ENCODE measurements at regions not wholly inside any gene's neighbourhood (a gene's known extent, or its start where the extent isn't known, plus 50 kb on each side); places are given as distances from the start of the nearest gene placed in this dataset.

DNA sequence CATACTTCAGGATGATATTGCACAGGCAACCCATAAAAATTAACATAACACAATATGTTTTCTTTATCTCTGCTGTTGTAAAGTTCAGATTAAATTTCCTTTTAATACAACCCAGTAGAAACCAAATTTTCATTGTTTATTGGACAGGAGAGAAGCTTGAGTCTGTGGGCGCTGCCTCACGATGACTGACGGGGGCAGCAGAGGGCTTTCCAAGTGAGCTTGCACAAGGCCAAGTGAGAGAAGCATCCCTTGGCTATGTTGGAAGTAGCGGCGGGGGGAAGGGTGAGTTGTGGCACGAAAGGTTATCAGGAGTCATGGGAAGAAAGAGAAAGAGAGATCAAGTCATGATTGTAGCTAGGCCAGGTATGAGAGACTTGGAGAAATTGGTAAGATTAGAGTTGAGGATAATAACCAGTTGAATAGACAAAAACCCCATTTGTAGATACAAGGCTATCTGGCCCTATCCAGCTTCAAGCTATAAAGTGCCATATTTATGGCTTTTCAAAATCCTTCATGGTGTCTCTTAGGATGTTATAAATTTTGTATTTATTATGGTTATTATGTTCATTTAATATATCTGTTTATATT lies 413.7 kb upstream of the FAM98A start:
- DNase-seq: no peak

DNA sequence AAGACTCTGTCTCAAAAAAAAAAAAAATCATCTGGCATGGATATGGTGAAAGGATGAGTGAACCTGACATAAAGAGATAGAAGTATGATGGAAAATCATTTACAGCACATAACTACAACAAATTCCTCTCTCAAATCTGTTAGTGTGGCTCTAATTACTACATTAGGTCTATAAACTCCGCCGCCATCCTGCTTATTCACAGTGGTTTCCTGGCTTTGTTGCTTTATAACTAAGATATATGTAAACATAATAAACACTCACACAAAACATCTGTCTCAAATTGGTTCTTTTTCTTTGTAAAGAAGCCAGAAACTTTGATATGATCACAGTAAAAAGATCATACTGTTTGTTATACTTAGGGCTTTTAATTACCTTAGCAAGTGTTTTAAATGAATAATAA lies 412.6 kb upstream of the FAM98A start:
- no peak for DNase-seq

- no peak for DNase-seq
These were observed 406.8 kb upstream of the FAM98A start for GRCh38 chr2:34005901-34006300.

GRCh38 chr2:34004936-34005335 lies 405.8 kb upstream of the FAM98A start:
- DNase-seq: no peak

- no peak for DNase-seq
These were observed 404.7 kb upstream of the FAM98A start for GRCh38 chr2:34003795-34004194.

DNA sequence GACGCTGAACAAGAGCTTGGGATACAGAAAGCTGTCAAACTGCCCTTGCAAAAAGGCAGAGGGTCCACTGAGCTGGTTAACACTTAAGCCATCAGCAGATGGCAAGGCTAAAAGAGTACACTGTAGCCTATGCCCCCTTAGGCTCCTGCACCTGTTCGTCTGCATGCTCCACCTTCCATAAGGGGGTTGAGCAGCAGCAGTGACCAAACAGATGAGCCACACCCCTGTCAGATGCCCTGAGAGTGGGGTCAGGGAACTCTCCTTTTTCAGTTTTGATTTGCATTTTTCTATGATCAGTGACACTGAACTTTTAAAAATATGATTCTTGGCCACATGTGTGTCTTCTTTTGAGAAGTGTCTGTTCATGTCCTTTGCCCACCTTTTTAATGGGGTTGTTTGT lies 402.5 kb upstream of the FAM98A start:
- DNase-seq: no peak

DNA sequence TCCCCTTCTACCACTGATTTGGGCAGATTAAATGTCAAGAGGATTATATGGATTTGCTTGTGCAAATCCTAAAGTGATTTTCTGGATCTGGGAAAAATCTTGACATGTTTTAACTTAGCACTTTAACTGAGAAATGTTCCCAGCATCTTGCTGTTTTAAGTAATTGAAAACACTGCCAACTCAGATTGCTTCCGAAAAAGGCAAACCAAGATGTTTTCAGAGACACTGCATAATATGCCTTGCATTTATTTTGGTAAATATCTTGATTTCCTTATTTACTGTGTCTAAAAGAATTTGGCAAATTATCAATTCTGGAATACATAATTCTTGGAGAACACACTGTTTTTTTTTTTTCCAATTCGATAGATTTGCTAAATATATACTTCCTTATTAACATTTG lies 385.0 kb upstream of the FAM98A start:
- no peak for DNase-seq

- DNase-seq: no peak
These were observed 379.4 kb upstream of the FAM98A start for GRCh38 chr2:33978471-33978870.

DNA sequence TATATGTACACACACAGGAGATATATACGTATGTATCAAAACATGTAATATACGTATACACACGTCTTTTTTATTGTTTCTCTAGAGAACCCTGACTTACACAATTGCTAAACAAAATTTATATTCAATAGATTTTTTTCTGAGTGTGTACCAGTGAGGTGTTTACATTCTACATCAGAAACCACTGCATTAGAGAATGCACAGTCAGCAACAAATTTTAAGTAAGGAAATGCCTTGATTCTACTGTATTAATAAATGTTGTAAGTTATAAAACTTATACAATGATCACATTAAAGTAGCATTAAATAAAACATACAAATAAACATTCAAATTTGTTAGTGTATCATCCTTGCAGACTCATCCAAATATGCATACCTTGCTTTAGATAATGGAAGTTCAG lies 376.4 kb upstream of the FAM98A start:
- no peak for DNase-seq

DNA sequence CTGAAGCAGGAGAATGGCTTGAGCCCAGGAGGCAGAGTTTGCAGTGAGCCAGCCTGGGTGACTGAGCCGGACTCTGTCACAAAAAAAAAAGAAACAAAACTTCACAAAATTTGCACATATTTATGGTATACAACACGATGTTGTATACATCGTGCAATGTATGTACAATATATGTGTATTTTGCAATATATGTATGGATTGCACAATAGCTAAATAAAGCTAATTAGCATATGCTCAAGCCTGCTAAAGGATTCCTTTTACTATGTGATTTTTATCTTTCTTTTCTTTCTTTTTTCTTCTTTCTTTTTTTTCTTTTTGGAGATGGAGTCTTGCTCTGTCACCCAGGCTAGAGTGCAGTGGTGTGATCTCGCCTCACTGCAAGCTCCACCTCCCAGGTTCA lies 368.0 kb upstream of the FAM98A start:
- DNase-seq: no peak

DNA sequence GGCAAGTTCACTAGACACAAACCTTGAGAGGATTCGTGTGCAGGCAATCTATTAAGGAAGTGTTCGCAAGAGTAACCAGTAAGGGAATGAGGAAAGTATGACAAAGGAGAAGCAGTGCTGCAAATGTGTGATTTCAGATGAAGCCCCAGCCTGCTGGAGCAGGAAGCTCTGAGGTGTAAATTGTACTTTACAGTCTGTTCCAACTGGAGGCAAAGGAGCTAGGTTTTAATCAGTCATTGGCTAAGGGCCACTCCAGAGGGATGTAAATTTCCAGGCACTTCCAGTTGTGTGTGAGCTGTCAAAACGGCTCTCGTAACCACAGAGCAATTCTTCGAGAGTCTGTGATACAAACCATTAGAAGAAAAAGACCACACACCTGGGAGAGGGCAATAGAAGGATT lies 359.5 kb upstream of the FAM98A start:
- no peak for DNase-seq

DNA sequence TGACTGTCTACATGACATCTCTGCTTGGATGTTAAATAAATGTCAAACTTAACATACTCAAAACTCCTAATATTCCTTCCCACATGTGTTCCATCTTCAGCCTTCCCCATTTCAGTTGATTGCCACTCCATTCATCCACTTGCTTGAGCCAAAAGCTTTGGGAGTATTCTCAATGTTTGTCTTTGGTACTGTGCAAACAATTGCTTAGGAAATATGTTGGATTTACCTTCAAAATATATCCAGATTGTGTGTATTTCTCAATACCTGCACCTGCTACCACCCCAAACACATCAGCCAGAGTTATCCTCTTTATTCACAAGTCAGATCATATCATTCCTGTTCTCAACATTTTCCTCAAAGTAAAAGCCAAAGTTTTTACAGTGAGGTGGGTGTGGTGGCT lies 350.3 kb upstream of the FAM98A start:
- DNase-seq: no peak

- no peak for DNase-seq
These were observed 347.1 kb upstream of the FAM98A start for GRCh38 chr2:33946193-33946592.

DNA sequence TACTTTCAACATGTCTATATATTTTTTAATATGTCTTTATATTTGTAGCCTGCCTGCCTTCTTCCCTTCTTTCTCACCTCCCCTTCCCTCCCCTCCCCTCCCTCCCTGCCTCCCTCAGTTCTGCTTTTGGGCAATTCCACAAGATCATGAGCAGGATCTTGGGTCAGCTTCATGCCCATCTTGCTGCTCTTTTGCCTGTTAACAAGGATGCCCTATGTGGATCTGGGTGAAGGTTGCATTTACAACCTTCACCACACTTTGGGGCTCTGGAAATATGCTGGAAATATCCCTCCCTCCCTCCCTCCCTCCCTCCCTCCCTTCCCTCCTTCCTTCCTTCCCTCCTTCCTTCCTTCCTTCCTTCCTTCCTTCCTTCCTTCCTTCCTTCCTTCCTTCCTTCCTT lies 334.1 kb upstream of the FAM98A start:
- no peak for DNase-seq

DNA sequence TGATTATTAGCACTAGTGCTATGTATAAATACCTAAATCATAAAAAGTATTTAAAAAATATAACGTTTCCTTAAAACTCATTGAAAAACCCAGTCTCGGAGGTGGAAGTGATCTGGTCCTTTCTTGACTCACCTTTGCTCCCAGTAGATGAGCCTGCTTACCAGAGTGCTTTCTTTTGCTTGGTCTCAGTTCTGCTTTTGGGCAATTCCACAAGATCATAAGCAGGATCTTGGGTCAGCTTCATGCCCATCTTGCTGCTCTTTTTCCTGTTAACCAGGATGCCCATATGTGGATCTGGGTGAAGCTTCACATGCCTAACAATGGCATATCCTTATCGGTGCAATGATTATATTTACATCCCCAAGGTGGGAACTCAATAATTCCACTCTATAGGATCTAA lies 332.1 kb upstream of the FAM98A start:
- DNase-seq: no peak

DNA sequence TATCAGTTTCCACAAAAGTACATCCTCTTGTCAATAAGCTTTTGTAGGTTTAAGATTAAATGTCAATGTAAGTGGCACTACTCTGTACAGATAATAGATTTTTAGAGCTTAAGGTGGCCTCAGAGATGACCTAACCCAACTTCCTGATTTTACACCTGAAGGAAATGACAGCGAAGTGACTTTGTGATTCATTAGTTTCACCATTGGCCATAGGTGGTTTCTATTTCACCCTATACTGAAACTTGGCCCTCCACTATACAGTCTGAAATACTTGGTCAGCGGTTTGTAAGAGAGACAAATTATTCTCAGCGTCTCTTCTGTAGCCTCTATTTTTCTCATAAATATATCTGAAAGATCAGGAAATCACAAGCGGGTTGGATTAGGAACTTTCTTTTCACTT lies 330.4 kb upstream of the FAM98A start:
- DNase-seq: no peak

DNA sequence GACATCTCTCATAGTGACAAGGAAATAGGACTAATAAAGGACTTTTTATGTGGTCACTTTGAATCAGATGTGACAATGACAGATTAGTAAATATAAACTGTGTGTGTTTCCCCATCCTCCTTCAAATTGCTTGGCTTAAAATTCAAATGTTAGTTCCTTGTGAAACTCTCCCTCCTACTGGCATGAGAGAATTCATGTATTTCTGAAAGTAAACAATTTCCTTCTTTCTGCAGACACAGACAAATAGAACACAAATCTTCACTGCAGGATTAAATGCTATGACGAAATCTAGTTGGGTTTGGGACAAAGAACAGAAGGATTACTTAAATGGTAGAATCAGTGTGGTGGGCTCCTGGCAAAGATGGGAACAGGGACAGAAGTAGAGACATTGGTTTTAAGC lies 328.7 kb upstream of the FAM98A start:
- DNase-seq: no peak

GRCh38 chr2:33925311-33925710 lies 326.2 kb upstream of the FAM98A start:
- no peak for DNase-seq

GRCh38 chr2:33924586-33925169 lies 325.6 kb upstream of the FAM98A start:
- DNase-seq: no peak

DNA sequence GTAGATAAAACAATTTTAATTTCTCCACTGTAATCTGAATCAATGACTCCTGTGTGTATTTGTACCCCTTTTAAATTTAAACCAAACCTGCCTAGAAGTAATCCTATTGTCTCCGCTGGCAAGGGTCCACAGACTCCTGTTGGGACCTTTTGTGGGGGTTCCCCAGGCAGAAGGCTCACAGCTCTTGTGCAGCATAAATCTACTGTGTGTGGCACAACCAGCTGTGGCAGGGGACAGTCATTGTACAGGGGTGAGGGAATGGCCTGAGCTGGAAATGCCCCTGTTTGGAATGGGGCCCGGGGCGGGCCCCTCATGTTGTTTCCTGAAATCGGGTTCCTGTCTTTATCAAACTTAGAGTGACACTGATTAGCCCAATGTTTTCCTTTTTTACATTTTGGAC lies 318.2 kb upstream of the FAM98A start:
- no peak for DNase-seq

DNA sequence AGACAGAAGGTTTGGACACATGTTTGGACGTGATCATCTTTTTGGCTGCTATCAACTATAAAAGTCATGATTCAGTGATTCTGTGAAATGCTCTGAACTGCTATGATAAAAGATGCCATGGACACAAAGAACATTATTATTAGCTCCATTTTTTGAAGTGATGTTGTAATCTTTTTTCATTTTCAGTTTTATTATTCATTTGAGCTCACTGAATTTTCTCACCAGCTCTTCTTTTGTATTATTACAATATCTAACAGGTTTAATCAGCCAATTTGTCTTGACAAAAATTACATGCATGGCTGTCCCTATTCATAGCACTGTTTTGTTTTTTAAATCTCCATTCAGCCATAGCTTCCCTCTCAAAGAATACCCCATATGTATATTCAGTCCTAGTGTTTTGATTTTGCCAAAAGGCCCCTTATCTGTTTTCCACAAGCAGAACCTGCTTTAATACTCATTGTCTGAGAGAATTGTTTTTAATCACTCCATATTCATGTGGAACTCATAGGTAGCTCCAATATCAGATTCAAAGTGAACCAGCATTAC lies 314.0 kb upstream of the FAM98A start:
- DNase-seq: no peak

DNA sequence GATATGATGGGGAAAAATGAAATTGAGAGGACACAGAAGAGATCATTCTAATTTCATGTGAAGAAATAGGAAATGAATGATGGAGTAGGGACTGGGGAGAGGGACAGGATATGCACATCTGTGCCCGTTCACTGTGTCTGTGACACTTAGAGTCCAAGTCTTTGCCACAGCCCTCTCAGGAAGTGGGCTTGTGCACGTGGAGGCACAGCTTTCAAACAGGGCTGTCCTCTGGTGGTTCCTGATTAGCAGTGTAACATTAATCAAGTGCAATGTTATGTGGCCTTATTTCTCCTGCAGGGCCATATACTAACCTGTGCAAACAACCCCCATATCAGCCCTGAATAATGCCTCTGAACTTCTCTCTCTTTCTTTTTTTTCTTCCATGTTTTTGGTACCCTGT lies 312.2 kb upstream of the FAM98A start:
- DNase-seq: no peak

- DNase-seq: no peak
These were observed 311.0 kb upstream of the FAM98A start for GRCh38 chr2:33909945-33910695.

- DNase-seq: no peak
These were observed 308.8 kb upstream of the FAM98A start for GRCh38 chr2:33907866-33908265.
